ENCODE measurements at regions not wholly inside any gene's neighbourhood (a gene's known extent, or its start where the extent isn't known, plus 50 kb on each side); places are given as distances from the start of the nearest gene placed in this dataset.

DNA sequence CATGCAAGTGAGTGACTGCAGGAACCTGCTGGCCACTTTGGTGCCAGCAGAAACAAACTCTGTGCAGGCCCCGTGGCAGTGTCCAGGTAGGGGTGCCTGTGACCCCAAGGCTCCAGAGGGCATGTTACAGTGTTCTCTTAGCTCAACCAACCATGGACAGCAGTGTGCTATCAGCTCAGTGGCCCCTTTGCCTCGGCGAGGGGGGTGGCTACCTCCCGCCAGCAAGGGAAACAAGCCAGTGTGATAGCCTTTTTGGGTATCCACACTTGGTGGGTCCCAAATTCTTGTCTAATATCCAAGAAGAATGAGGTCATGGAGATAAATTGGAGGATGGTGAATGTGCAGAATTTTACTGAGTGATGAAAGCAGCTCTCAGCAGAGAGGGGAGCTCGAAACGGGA, 298.6 kb upstream of the SLC30A5 start:
- TF ChIP-seq POLR2A (IDR thresholded peaks at IDR 0.05; ENCODE audit: low read length) (no peak), GATA1 (IDR thresholded peaks at IDR 0.05; ENCODE audit: low read depth, low read length) (no peak)
